Activated naive CD8-positive, alpha-beta T cell treated with anti-CD3 and anti-CD28 coated beads, Interleukin-2, amount 50 U/mL, for 24 hours (primary cell): ENCODE measurements at regions not wholly inside any gene's neighbourhood (a gene's known extent, or its start where the extent isn't known, plus 50 kb on each side); places are given as distances from the start of the nearest gene placed in this dataset.

Experiments
- ATAC-seq: fragments of 150-1000 bp; cut with Tn5 transposase; one replicate; pipeline ENCODE4 v1.10.0; 2021
- DNase-seq: peaks from one replicate; pipeline ENCODE4 v3.0.0; 2021
- H3K27ac Mint-ChIP-seq: one replicate; pipeline ENCODE4 v1.8.0; 2021; ENCODE audit warnings: mild to moderate bottlenecking, mixed read lengths
- H3K27me3 Mint-ChIP-seq: one replicate; pipeline ENCODE4 v1.8.0; 2021; ENCODE audit warnings: mixed read lengths
- H3K36me3 Mint-ChIP-seq: one replicate; pipeline ENCODE4 v1.8.0; 2021; ENCODE audit warnings: low read depth, mixed read lengths
- H3K4me1 Mint-ChIP-seq: one replicate; pipeline ENCODE4 v1.8.0; 2021; ENCODE audit warnings: mixed read lengths
- H3K4me3 Mint-ChIP-seq: one replicate; pipeline ENCODE4 v1.8.0; 2021; ENCODE audit warnings: mild to moderate bottlenecking, moderate library complexity, mixed read lengths
- H3K9me3 Mint-ChIP-seq: one replicate; pipeline ENCODE4 v1.8.0; 2021; ENCODE audit warnings: mixed read lengths

GRCh38 chr11:69905611-69906452, 86.6 kb upstream of the FGF3 start:
- Mint-ChIP-seq H3K27me3 (peaks cover 14% of the 10 kb centered on the region), H3K9me3 (no peaks in the 10 kb centered on the region), H3K4me3 (no peak overlapping the region), H3K36me3 (no peaks in the 10 kb centered on the region), H3K27ac (no peak overlapping the region), H3K4me1 (no peaks in the 10 kb centered on the region)
- no peak for DNase-seq
- ATAC-seq: no peak

- Mint-ChIP-seq H3K4me3 (no peak overlapping the region), H3K27ac (no peak overlapping the region), H3K27me3 (peaks cover 13% of the 10 kb centered on the region), H3K4me1 (no peaks in the 10 kb centered on the region), H3K9me3 (no peaks in the 10 kb centered on the region), H3K36me3 (no peaks in the 10 kb centered on the region)
- no peak for ATAC-seq
- DNase-seq: no peak
These were observed 87.3 kb upstream of the FGF3 start for GRCh38 chr11:69906453-69906907.

GRCh38 chr11:69907611-69908010, 88.4 kb upstream of the FGF3 start:
- Mint-ChIP-seq H3K4me1 (no peaks in the 10 kb centered on the region), H3K27me3 (peaks cover 16% of the 10 kb centered on the region), H3K4me3 (no peak overlapping the region), H3K9me3 (no peaks in the 10 kb centered on the region), H3K36me3 (no peaks in the 10 kb centered on the region), H3K27ac (no peak overlapping the region)
- no peak for ATAC-seq
- no peak for DNase-seq

GRCh38 chr11:69908511-69909220, 89.5 kb upstream of the FGF3 start:
- DNase-seq (no peak), ATAC-seq (no peak)
- Mint-ChIP-seq H3K27me3 (peaks cover 14% of the 10 kb centered on the region), H3K36me3 (no peaks in the 10 kb centered on the region), H3K9me3 (no peaks in the 10 kb centered on the region), H3K27ac (no peak overlapping the region), H3K4me1 (no peaks in the 10 kb centered on the region), H3K4me3 (no peak overlapping the region)

- H3K9me3 Mint-ChIP-seq: no peaks in the 10 kb centered on the region
- DNase-seq (no peak), ATAC-seq (no peak)
- no peaks in the 10 kb centered on the region for H3K36me3 Mint-ChIP-seq
- no peak overlapping the region for H3K27ac Mint-ChIP-seq
- H3K27me3 Mint-ChIP-seq: peaks cover 18% of the 10 kb centered on the region
- no peaks in the 10 kb centered on the region for H3K4me1 Mint-ChIP-seq
- no peak overlapping the region for H3K4me3 Mint-ChIP-seq
These were observed 90.6 kb upstream of the FGF3 start for GRCh38 chr11:69909561-69910518.

GRCh38 chr11:69910519-69911309, 91.5 kb upstream of the FGF3 start:
- no peak overlapping the region for H3K27ac Mint-ChIP-seq
- H3K27me3 Mint-ChIP-seq: peaks cover 26% of the 10 kb centered on the region
- H3K9me3 Mint-ChIP-seq: no peaks in the 10 kb centered on the region
- H3K36me3 Mint-ChIP-seq: no peaks in the 10 kb centered on the region
- ATAC-seq: no peak
- no peaks in the 10 kb centered on the region for H3K4me1 Mint-ChIP-seq
- DNase-seq: no peak
- no peak overlapping the region for H3K4me3 Mint-ChIP-seq

GRCh38 chr11:69911310-69912160, 92.3 kb upstream of the FGF3 start:
- H3K4me3 Mint-ChIP-seq: no peak overlapping the region
- H3K9me3 Mint-ChIP-seq: no peaks in the 10 kb centered on the region
- ATAC-seq (no peak), DNase-seq (no peak)
- no peak overlapping the region for H3K27ac Mint-ChIP-seq
- H3K36me3 Mint-ChIP-seq: no peaks in the 10 kb centered on the region
- H3K4me1 Mint-ChIP-seq: no peaks in the 10 kb centered on the region
- H3K27me3 Mint-ChIP-seq: peaks cover 31% of the 10 kb centered on the region

GRCh38 chr11:69912161-69912910, 93.1 kb upstream of the FGF3 start:
- Mint-ChIP-seq H3K4me1 (no peaks in the 10 kb centered on the region), H3K36me3 (no peaks in the 10 kb centered on the region), H3K27ac (no peak overlapping the region), H3K4me3 (no peak overlapping the region), H3K9me3 (no peaks in the 10 kb centered on the region), H3K27me3 (peaks cover 37% of the 10 kb centered on the region)
- DNase-seq: no peak
- no peak for ATAC-seq

- Mint-ChIP-seq H3K27ac (no peak overlapping the region), H3K36me3 (no peaks in the 10 kb centered on the region), H3K4me1 (no peaks in the 10 kb centered on the region), H3K4me3 (no peak overlapping the region), H3K9me3 (no peaks in the 10 kb centered on the region), H3K27me3 (peaks cover 37% of the 10 kb centered on the region)
- DNase-seq (no peak), ATAC-seq (no peak)
These were observed 93.8 kb upstream of the FGF3 start for GRCh38 chr11:69912911-69913451.

- H3K36me3 Mint-ChIP-seq: no peaks in the 10 kb centered on the region
- H3K9me3 Mint-ChIP-seq: no peaks in the 10 kb centered on the region
- DNase-seq (no peak), ATAC-seq (no peak)
- no peak overlapping the region for H3K27ac Mint-ChIP-seq
- no peak overlapping the region for H3K4me3 Mint-ChIP-seq
- no peaks in the 10 kb centered on the region for H3K4me1 Mint-ChIP-seq
- peaks cover 32% of the 10 kb centered on the region for H3K27me3 Mint-ChIP-seq
These were observed 94.5 kb upstream of the FGF3 start for GRCh38 chr11:69913591-69914285.

- H3K4me3 Mint-ChIP-seq: no peak overlapping the region
- no peak for ATAC-seq
- no peaks in the 10 kb centered on the region for H3K4me1 Mint-ChIP-seq
- H3K27ac Mint-ChIP-seq: no peak overlapping the region
- no peaks in the 10 kb centered on the region for H3K9me3 Mint-ChIP-seq
- H3K36me3 Mint-ChIP-seq: no peaks in the 10 kb centered on the region
- no peak for DNase-seq
- peaks cover 36% of the 10 kb centered on the region for H3K27me3 Mint-ChIP-seq
These were observed 95.3 kb upstream of the FGF3 start for GRCh38 chr11:69914286-69915150.
